GM18520 (cell line): ENCODE measurements at regions not wholly inside any gene's neighbourhood (a gene's known extent, or its start where the extent isn't known, plus 50 kb on each side); places are given as distances from the start of the nearest gene placed in this dataset.

ENCODE experiments used
- ATAC-seq: cut with Tn5 transposase; IDR thresholded peaks from one replicate; pipeline ENCODE4 v1.9.1; 2021; ENCODE audit not compliant: unreplicated experiment

DNA sequence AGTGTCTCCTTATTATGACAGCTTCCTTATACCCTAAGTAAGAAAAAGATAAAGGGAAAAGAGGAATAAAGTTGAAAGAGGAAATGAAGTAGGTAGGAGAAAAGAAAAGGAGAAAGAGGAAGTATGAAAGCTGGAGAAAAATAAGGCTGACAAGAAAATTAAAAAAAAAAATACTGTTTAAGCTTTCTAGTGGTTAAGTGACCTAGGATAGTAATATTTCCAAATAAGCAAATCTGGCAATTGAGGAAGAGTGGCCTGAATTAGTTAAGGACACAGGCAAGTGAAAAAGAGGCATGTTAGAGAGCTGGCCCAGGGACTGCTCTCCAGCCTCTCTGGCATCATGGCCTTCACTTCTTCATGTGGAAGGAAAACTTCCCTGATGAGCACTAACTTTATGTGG is 76.5 kb upstream of the ADGRF1 start:
- ATAC-seq = no peak

DNA sequence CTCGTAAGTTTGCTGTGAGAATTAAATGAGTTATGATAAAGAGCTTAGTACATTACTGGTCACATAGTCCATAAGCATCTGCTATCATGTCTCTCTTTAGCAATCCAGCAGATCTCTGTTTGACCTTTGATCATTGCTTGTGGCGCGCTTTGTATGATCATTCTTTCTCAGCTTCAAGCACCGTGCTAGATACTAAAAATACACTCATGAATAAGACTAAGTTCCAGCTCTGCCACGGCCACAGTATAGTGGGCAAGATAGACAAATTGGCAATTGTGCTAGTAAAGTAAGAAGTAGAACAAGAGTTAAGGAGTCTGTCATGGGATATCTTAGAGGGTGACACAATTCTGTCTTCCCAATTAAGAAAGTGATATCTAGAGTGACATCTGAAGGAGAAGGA is 75.2 kb upstream of the ADGRF1 start:
- ATAC-seq = no peak

DNA sequence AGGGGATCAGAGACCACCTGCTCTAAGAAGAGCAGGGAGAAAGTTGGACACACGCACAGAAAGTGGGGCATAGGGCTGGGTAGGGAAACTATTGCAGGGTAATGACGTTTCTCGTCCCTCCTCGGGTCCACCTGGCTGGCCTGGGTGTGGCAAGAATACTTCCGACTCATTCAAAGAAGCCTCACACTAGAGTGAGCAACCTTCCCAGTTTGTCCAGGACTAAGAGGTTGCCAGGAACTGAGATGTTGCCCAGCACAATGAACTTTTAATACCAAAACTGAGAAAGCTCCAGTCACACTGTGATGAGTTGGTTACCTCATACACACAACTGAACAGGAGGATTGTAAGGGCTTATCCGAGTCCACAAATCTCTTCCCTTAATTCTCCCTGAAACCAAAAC is 74.5 kb upstream of the ADGRF1 start:
- ATAC-seq = no peak

DNA sequence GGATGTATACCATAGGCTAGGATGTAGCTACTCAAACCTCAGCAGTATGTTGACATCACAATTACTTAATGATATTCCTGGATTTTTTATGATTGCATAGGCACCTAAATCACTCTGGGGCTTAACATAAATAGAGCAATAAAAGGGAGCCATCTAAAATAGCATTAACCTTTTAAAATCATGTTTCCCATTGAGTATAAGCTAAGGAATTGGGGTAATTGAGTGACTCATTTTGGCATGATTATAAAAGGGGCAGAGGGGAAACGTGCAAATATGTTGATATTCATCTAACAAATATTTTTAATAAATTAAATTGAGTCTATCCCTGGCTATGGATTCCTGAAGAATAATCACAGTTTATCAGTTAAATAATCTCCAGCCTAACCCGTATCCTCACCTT is 74.0 kb upstream of the ADGRF1 start:
- no peak for ATAC-seq

DNA sequence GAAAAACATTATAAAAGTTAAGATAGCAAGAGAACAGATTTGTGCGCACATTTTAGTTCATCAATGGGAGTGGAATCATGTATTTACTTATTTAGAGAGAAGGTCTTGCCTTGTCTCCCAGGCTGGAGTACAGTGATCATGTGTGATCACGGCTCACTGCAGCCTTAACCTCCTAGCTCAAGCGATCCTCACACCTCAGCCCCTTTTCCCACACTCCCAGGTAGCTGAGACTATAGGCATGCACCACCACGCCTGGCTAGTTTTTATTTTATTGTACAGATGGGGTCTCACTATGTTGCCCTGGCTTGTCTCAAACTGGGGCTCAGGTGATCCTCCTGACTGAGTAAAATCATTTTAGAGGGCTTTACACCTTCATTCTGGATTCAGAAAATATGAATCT is 72.3 kb upstream of the ADGRF1 start:
- ATAC-seq = no peak

DNA sequence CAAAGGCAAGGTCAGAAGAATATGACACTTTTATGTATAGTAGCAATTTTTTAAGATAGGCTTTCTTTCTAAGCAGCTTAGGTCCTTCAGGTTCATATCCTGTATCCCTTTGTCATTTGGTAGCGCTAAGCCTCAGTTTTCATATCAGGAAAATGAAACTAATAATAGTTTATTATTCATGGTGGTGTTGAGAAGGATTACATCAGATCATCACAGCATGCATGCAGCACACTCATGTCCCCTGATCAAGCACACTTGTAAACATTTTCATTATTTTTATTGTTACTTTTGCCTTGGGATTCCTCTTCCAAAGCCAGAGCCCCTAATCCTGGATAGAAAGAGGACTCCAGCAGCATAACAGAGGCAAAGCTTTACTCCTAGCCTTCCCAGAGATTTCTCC is 70.2 kb upstream of the ADGRF1 start:
- no peak for ATAC-seq

DNA sequence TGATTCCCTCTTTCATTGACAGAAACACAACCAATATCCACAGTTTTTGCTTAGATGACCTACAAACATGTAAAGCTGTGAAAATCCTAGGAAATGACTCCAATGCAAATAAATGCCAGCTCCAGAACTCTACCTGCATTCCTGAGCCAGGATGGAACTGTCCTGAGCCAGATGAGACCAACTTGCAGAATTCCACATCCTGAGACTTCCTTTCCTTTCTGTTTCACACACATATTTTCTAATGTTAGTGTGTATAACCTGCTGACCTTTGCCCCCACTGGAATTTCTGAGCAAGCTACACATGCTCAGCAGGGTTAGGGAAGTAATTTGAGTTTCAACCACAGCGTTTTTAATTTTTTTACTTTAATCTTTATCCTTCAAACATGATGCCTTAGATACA is 69.6 kb upstream of the ADGRF1 start:
- ATAC-seq = no peak

DNA sequence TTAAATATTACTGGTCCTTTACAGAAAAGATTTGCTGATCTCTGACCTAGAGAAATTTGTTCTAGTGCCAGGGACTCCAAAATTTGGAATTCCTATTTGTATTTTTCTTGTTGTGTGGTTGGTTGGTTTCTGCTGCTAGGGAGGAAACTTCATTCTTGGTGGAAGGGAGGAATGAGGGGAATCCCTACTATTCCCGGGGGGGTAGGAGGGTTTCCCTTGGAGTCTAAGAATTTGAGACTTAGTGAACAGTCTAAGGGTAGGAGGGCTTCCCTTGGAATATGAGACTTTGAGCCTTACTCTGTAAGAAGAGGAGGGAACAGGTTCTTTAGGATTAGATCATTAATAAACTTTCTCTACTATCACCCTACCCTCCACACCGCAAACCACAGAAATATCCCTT is 67.1 kb upstream of the ADGRF1 start:
- ATAC-seq = no peak

DNA sequence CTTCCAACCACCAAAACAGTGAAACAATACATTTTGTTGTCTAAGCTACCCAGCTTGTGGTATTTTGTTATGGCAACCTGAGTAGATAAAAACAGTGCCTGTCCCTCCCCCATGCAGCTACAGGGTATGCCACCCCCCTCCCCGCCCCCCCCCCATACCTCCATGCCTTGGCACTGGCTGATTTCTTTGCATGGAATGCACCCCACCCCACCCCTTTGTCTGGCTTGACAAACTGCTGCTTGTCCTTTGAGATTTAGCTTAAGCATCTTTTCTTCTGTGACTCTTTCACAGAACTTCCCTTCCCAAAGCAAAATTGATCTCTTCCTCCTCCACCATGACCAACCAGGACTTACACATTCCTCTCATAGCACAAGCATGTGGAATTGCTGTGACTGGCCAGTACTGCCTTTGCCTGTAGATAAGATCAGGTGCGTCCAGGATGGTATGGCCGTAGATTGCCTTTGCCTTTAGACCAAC is 64.6 kb upstream of the ADGRF1 start:
- no peak for ATAC-seq

DNA sequence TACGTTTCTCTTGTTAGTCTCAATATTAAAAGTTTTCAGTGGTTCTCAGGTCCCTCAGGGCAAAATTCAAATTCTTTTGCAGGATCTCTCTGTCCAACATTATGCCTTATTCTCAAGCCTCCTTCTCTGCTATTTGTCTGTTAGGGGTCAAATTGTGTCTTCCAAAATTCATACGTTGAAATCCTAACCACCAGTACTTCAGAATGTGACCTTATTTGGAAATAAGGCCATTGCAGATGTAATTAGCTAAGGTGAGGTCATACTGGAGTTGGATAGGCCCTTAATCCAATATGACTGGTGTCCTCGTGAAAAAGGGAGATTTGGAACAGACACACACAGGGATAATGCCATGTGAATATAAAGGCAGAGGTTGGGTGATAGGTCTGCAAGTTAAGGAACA is 64.1 kb upstream of the ADGRF1 start:
- ATAC-seq = no peak

DNA sequence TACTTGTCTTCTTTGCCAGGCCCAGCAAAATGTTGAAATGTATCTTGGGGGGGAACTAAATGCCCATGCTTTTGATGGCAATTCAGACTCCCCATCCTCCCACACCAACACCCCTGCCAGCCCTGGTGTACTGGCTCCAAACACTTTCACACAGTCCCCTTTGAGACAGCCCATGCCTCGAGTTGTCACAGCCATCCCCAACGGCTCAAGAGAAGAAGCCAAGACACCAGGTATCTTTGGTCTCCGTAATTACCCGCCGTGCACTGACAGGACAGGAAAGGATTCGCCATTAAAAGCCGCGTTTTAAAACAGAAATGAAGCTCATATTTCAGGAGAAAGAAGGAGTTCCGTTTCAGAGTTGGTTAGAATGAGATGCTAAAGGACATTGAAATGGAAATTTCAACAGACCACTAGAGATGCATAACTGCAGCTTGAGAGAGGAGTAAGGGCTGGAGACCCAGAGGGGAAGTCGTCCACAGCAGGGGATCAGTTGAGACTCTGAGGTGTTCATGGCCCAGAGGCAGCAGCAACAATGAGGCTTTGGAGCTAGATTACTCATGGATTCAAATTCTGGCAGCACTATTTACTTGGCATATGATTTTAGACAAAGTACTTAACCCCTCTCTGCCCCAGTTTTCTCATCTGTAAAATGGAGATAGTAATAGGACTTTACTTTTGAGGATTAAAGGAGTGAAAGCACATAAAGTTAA is 63.5 kb upstream of the ADGRF1 start:
- no peak for ATAC-seq

DNA sequence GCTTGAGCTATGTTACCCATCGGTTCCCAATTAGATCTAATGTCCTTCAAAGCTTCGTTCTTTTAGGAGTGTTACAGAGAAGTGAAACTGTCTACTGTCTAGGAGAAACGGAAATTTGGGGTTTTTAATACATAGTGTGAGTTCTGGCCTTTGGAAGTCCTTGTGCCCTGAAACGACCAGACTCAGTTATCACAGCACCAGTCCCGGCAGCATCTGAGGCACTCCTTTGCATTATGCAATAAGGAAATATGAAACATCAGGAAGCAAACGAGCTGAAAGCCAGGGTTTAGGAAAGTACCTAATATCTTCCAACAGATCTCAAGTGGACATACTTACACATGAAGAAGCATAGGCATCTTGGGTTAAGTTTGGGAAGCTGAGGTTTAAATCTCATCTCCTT is 61.8 kb upstream of the ADGRF1 start:
- no peak for ATAC-seq

DNA sequence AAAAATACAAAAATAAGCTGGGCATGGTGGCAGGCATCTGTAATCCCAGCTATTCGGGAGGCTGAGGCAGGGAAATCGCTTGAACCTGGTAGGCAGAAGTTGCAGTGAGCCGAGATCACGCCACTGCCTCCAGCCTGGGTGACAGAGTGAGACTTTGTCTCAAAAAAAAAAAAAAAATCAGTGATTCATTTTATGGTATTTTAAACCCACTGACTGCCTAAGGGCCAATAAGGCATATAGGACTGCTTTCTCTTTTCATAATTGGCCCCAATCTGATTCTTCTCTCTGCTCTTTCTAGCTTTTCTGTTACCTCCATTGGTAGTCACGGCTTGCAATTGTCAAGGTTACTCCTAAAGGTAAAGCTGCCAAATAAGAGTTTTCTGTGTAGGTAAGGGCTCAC is 60.2 kb upstream of the ADGRF1 start:
- ATAC-seq = no peak

DNA sequence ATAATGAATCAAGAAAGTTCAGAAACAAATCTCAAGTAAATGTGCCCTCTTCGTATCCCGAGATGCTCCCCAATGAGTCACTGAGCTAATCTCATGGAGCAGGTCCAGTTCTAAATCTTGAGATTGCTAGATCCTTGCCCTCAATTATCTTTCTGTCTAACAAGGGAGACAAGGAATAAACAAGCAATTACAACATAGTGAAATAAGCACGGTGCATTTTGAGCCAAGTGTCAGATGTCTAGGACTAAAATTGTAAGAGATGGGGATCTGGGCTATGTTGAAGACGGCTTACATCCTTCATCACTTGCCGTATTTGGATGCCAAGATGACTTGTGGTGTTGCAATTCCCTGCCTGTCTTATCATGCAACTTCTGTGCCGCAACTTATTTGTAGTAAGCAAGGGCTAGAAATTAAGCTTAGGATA is 56.5 kb upstream of the ADGRF1 start:
- no peak for ATAC-seq

DNA sequence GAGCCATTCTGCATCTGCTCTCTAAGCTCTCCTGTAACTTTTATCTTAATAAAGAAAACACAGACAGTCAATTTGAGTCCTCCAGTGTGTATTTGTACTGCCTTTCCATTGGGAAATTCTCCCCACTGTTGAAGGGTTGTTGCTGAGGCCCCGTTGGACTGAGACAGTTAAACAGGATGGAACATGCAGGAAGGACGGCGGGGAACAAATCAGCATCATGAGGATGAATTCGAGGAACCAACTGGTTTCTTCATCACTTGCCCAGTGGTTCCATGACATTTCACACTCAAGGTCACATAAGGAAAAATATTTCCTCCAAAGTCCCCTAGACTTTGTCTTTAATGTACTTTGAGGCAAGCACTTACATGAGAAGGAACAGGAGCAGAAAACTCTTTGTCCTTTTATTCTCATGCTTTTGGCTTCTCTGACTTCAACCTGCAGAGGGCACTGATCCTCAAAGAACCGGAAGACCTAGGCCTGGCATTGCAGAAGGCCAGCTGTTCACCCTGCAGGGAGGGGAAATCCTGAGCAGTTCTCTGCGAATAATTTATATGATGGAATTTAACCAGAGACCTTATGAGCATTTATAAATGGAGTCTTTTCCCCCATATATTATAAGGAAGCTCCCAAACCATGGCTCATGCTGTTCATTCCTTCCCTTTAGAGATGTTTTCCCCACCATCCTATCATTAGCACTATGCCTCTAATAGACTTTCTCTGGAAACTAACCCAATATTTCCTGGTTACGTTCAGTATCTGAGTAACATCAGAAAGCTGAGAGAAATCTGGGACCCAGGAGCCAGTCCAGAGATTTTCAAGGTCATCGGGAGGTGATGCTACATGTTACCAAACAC is 55.2 kb upstream of the ADGRF1 start:
- peak; percentile 97 for ATAC-seq

DNA sequence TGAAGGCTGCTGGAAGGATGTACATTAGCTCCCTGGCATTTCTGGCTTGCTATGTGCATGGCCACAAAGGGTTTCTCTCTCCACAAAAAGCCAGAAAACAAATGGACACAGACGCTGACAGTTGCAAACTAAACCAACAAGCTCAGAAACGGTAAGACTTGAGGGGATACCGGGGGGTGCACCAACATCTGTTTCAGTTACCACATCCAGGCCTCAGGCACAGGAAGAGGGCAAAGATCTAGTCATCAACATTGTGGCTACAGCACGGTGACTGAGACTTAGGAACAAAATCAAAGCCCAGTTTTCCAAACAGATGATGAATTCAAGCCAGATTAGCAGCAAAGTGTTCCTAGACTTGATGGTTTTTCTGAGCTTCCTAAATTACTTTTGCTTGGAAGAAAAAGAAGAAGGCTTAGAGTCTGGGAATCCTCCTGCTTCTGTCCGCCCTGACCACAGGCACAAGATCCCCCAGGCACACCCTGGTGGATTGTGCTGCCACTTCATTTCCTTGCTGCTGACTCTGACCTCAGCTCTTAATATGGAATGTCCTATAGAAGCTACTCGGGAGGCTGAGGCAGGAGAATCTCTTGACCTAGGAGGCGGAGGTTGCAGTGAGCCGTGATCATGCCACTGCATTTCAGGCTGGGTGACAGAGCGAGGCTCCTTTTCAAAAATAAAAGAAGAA is 54.2 kb upstream of the ADGRF1 start:
- no peak for ATAC-seq

DNA sequence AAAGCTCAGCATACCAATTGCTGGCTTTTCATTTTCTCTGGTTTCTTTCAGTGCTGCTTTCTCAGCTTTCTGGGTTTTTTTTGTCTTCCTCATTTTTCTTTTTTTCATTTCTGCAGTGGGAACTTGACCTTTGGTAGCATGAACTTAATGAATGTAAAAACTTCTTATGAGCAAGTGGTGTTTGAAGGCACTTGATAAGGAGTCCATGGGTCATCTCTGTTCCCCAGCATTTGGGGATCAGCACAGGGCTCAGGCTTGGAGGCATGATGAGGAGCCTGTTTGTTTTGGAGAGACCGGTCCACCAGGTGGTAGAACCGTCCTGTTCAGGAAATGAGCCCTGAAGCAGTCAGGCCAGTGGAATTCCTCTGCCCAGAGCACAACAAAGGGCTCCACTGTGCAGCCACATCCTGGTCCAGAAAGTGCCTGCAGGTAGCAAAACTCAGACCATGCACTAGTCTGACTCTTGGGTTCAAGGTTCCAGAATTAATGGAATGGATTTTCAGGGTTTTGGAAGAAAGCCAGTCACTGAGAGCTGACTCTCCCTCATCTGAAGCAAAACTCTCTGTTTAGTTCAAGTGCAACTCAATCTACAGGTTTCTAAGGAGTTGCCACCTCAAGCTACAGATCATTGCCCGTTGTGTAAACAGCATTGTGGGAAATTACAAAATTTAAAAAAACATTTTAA is 52.3 kb upstream of the ADGRF1 start:
- no peak for ATAC-seq

DNA sequence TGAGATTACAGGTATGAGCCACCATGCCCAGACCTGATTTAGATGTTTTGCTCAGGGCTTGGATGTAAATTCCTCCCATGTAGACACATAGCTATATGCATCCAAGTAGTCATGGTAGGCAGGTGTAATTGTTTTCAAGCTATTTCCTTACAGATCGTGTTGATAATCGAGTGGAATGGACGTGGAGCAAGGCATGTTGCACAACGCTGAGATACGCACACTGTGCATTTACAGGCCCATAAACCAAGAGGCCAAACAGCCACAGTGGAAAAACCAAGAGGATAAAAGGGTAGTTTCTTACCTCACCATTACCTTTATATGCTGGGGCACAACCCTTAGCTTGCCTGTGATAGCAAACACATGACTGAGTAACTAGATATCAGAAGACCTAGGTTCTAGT is 51.0 kb upstream of the ADGRF1 start:
- no peak for ATAC-seq

DNA sequence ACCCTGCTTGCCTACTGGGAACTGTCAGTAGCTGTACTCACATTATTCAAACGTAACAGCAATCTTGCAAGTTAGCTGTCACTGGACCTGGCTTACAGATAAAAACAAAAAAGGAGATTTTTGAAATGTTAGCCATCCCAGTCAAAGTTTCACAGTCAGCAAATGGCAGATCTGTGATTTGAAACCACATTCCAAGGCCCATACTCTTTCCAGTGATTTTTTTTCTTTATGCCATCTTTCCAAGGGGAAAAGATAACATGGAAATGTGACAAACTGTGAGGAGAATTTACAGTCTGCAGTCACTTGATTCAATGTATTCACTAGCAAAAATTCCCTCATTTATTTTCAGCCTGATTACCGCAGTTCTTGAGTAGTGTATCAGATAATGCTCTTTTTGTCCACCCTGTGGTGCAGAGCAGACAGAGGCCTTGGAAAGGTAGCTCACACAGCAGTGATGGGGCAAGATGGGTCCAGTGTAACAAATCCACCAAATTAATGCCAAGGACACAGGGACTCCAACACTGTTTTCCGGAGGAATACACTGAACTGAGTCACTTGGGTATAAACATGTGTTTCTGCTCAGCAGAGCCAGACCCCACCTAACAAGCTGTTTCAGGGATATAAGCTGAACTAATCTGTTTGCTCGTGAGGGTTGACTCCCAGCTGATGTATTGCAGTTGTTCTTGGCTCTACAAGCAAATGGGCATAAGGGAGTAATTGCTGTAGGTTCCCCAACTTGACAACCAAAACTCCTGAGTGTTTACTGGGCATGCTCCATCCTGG is 49.9 kb upstream of the ADGRF1 start:
- no peak for ATAC-seq
